Ecto neural progenitor cell (in vitro differentiated cells): ENCODE measurements at regions not wholly inside any gene's neighbourhood (a gene's known extent, or its start where the extent isn't known, plus 50 kb on each side); places are given as distances from the start of the nearest gene placed in this dataset.
"Not testable (repeated sequence)": the region's sequence is repeated elsewhere in the genome, so short reads cannot be mapped to it uniquely, and the experiment has no call there.

Source experiments
- DNase-seq: peaks from one replicate; pipeline ENCODE4 v3.0.0-alpha.2; 2018; ENCODE audit warnings: low spot score

- no peak for DNase-seq
Observed at GRCh38 chr6:145074805-145075204, 660.5 kb downstream of the EPM2A start.

GRCh38 chr6:145075425-145075824 is 659.9 kb downstream of the EPM2A start:
- no peak for DNase-seq

GRCh38 chr6:145076115-145076841 is 659.0 kb downstream of the EPM2A start:
- DNase-seq, result no peak

GRCh38 chr6:145077382-145077781 is 657.9 kb downstream of the EPM2A start:
- DNase-seq, result no peak

GRCh38 chr6:145080651-145081050 is 654.7 kb downstream of the EPM2A start:
- DNase-seq, result no peak

- no peak for DNase-seq
Observed at GRCh38 chr6:145081677-145082076, 653.6 kb downstream of the EPM2A start.

- no peak for DNase-seq
Observed at GRCh38 chr6:145082359-145082758, 653.0 kb downstream of the EPM2A start.

- no peak for DNase-seq
Observed at GRCh38 chr6:145086197-145086596, 649.1 kb downstream of the EPM2A start.

- DNase-seq, result no peak
Observed at GRCh38 chr6:145087034-145087433, 648.3 kb downstream of the EPM2A start.

GRCh38 chr6:145090801-145091585 is 644.3 kb downstream of the EPM2A start:
- DNase-seq, result no peak

- DNase-seq, result no peak
Observed at GRCh38 chr6:145091586-145092142, 643.7 kb downstream of the EPM2A start.

GRCh38 chr6:145092554-145092953 is 642.8 kb downstream of the EPM2A start:
- DNase-seq, result no peak

- no peak for DNase-seq
Observed at GRCh38 chr6:145093226-145093625, 642.1 kb downstream of the EPM2A start.

GRCh38 chr6:145096846-145097245 is 638.5 kb downstream of the EPM2A start:
- no peak for DNase-seq

- not testable (repeated sequence) for DNase-seq
Observed at GRCh38 chr6:145098127-145098526, 637.2 kb downstream of the EPM2A start.

- DNase-seq, result no peak
Observed at GRCh38 chr6:145099713-145100112, 635.6 kb downstream of the EPM2A start.

GRCh38 chr6:145110109-145110508 is 625.2 kb downstream of the EPM2A start:
- no peak for DNase-seq

GRCh38 chr6:145111407-145111806 is 623.9 kb downstream of the EPM2A start:
- DNase-seq, result not testable (repeated sequence)

GRCh38 chr6:145112711-145113148 is 622.6 kb downstream of the EPM2A start:
- no peak for DNase-seq

GRCh38 chr6:145115638-145116037 is 619.7 kb downstream of the EPM2A start:
- no peak for DNase-seq

GRCh38 chr6:145116591-145117178 is 618.6 kb downstream of the EPM2A start:
- no peak for DNase-seq

- no peak for DNase-seq
Observed at GRCh38 chr6:145118224-145118623, 617.1 kb downstream of the EPM2A start.

GRCh38 chr6:145119081-145119480 is 616.2 kb downstream of the EPM2A start:
- no peak for DNase-seq
